IPS-18c (cell line): ENCODE measurements at regions not wholly inside any gene's neighbourhood (a gene's known extent, or its start where the extent isn't known, plus 50 kb on each side); places are given as distances from the start of the nearest gene placed in this dataset.
"Not testable (repeated sequence)": the region's sequence is repeated elsewhere in the genome, so short reads cannot be mapped to it uniquely, and the experiment has no call there.

Source experiments
- H3K4me3 ChIP-seq: 2 replicates; pipeline ENCODE4 v1.7.0; 2013; ENCODE audit warnings: low read depth, mild to moderate bottlenecking, low read length, moderate library complexity; ENCODE audit not compliant: insufficient read depth
- H3K9me3 ChIP-seq: one replicate; pipeline ENCODE4 v1.6.1; 2013; ENCODE audit warnings: mild to moderate bottlenecking, low read length, moderate library complexity; ENCODE audit not compliant: control insufficient read depth, insufficient read depth

- H3K9me3 ChIP-seq: no peaks in the 10 kb centered on the region
- H3K4me3 ChIP-seq: no peak overlapping the region
These were observed 371.8 kb upstream of the GCFC2 start for GRCh38 chr2:76082509-76082908.

DNA sequence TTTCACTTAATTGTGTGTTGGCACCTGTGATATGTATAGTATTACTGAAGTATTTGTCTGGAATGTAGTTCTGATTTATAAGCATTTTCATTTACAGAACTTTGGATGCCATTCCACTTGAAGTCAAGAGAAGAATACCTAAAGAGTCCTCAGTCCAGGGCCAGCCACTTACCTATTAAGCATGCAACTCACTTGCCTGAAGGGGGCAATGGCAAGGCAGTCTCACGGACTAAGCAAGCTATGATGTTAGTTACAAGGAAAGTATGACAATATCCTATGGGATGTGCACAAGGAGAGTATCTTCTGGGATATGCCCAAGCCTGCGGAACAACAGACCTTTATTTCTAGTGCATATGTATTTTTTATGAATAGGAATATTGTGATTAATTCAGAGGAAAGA is 369.4 kb upstream of the GCFC2 start:
- H3K4me3 ChIP-seq: no peak overlapping the region
- H3K9me3 ChIP-seq: no peaks in the 10 kb centered on the region

DNA sequence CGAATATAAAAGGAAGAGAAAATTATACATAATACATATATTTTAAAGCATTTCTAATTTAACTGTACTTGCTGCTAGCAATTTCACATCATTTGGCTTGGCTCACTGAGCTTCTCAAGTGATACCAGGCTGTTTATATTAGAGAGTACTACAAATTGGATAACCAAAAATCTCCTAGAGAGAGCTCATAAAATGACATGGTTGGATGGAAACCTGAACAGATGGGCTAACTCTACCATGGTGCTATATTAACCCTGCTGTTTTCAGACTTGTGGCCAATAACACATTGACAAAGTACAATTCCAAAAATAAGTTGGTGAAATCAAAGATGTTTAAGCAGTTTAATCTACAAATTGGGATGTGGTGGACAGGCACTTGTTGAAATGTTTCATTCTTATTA is 364.4 kb upstream of the GCFC2 start:
- H3K9me3 ChIP-seq: no peaks in the 10 kb centered on the region
- no peak overlapping the region for H3K4me3 ChIP-seq

- H3K9me3 ChIP-seq: no peaks in the 10 kb centered on the region
- H3K4me3 ChIP-seq: no peak overlapping the region
These were observed 363.4 kb upstream of the GCFC2 start for GRCh38 chr2:76073992-76074604.

- no peaks in the 10 kb centered on the region for H3K9me3 ChIP-seq
- no peak overlapping the region for H3K4me3 ChIP-seq
These were observed 339.5 kb upstream of the GCFC2 start for GRCh38 chr2:76050196-76050595.

DNA sequence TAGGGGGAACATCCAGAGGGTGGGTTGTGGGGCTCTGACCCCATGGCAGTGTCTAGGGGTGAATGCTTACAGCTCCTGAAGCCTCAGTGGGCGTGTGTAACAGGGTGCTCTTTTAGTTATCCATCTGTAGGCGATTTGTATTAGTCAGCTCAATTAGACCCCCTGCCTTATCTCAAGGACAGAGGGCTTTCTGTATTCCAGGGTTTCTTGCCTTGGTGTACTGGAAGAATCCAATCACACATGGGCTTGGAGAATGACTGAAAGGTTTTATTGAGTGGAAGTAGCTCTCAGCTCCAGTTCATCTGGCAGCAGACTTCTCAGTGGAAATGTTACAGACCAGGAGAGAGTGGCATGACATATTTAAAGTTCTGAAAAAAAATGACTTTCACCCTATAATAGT is 334.0 kb upstream of the GCFC2 start:
- no peaks in the 10 kb centered on the region for H3K9me3 ChIP-seq

GRCh38 chr2:76039505-76039904 is 328.8 kb upstream of the GCFC2 start:
- Histone ChIP-seq H3K4me3 (no peak overlapping the region), H3K9me3 (no peaks in the 10 kb centered on the region)

More for the DNA sequence above, 334.0 kb upstream of the GCFC2 start:
- no peak overlapping the region for H3K4me3 ChIP-seq

GRCh38 chr2:76027761-76028160 is 317.0 kb upstream of the GCFC2 start:
- no peak overlapping the region for H3K4me3 ChIP-seq
- no peaks in the 10 kb centered on the region for H3K9me3 ChIP-seq

DNA sequence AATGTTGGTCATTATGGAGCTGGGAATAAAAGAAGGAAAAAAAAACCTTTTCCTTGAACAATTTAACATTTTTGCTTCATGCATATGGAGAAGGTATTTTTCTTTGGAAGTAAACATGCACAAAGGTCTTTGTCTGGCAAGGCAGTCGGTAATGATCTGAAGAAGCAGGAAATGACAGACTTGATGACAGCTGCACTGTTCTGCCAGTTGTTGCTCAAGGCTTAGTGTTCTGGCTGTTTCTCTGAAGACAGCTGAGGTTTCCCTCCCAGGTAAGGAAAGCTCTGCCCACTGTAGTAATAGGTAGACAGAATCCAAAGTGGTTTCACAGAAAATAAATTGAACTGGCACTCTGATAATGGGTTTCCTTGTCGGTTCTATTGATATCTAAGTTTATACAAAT is 308.4 kb upstream of the GCFC2 start:
- no peaks in the 10 kb centered on the region for H3K9me3 ChIP-seq
- H3K4me3 ChIP-seq: no peak overlapping the region

DNA sequence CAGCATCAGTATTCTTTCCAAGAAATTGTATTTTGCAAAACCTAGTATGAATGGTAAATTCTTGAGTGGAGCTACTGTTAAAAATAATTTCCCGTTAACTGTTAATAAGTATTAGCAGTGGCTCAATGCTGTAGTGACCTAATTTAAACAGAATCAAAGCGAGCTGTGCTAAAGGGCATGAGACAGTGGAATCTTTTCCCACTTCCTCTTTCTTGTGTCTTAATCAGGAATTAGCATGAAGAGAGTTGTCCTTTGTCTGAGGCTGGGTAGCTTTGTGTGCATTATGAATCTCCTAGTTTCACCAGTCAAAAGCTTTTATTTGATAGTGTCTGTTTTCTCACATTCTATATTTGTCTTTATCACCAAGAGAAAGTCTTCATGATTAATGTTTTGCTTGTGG is 298.8 kb upstream of the GCFC2 start:
- Histone ChIP-seq H3K4me3 (no peak overlapping the region), H3K9me3 (no peaks in the 10 kb centered on the region)

GRCh38 chr2:76008001-76008702 is 297.4 kb upstream of the GCFC2 start:
- Histone ChIP-seq H3K9me3 (no peaks in the 10 kb centered on the region), H3K4me3 (no peak overlapping the region)

- H3K9me3 ChIP-seq: no peaks in the 10 kb centered on the region
- H3K4me3 ChIP-seq: no peak overlapping the region
These were observed 289.7 kb upstream of the GCFC2 start for GRCh38 chr2:76000425-76000824.

DNA sequence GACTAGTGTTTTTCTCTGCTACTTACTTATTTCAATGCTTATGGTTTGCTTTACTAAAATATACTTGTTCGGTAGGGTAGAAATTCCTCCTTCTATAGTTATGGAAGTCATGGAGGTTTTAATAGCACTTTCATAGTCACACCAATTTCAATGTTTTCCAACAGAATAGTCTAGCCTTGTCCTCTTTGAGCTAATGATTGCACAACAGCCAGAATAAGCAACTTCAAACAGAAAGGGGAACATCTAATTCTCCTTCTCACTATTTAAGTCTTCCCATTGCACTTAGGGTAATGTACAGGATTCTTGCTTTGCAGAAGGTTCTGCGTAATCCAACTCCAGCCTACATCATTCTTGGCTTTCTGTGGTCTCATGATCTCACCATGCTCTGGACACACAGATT is 287.7 kb upstream of the GCFC2 start:
- H3K4me3 ChIP-seq: no peak overlapping the region
- H3K9me3 ChIP-seq: no peaks in the 10 kb centered on the region

- Histone ChIP-seq H3K9me3 (peaks cover under 1% of the 10 kb centered on the region), H3K4me3 (no peak overlapping the region)
These were observed 284.0 kb upstream of the GCFC2 start for GRCh38 chr2:75994759-75995158.

- not testable (repeated sequence) for H3K4me3 ChIP-seq, H3K9me3 ChIP-seq
These were observed 277.9 kb upstream of the GCFC2 start for GRCh38 chr2:75988622-75989021.

- Histone ChIP-seq H3K9me3 (peaks cover 2% of the 10 kb centered on the region), H3K4me3 (no peak overlapping the region)
These were observed 275.9 kb upstream of the GCFC2 start for GRCh38 chr2:75986617-75987016.

DNA sequence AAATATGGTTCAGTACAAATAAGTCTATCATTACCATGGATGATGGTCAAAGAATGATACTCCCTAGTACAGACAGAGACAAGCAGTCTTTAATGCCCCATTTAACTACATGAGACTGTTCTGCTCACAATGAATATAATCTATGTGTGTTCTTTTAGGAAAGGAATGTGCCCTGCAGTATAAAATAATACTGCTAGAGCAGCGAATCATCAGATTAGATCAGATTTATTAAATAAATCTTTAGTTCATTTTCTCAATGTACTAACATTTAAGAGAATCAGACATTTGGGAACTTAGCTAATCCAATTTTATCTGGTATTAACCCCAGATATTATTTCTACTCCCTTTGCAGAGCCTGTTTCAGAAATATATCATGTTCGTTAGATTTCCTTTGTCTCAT is 272.0 kb upstream of the GCFC2 start:
- Histone ChIP-seq H3K9me3 (no peaks in the 10 kb centered on the region), H3K4me3 (no peak overlapping the region)

DNA sequence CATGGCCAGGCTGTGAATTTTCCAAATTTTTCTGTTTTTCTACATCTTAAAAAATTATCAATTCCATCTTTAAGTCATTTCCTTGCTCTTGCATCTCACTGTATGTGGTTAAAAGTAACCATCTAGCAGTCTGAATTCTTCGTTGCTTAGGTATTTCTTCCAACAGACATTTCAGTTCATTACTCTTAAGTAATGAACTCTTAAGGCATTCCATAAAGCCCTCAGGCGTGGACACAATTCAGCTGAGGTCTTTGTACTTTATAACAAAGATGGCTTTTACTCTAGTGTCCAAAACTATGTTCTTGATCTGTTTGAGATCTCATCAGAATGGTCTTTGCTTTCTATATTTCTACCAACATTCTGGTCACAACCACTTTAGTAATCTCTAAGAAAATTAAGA is 253.9 kb upstream of the GCFC2 start:
- no peaks in the 10 kb centered on the region for H3K9me3 ChIP-seq
- no peak overlapping the region for H3K4me3 ChIP-seq

GRCh38 chr2:75960472-75961009 is 249.8 kb upstream of the GCFC2 start:
- H3K4me3 ChIP-seq: no peak overlapping the region
- no peaks in the 10 kb centered on the region for H3K9me3 ChIP-seq
